PC-3 (cell line): ENCODE measurements at regions not wholly inside any gene's neighbourhood (a gene's known extent, or its start where the extent isn't known, plus 50 kb on each side); places are given as distances from the start of the nearest gene placed in this dataset.

Source experiments
- ATAC-seq: fragments of 200-7000 bp; cut with Tn5 transposase; 2 replicates; pipeline ENCODE4 v1.9.1; 2020; ENCODE audit warnings: mild to moderate bottlenecking, moderate library complexity
- BruUV-seq: library from RNA; stranded (reverse); fragments of 400-500 nt; replicated peaks from 2 replicates; lab custom pipeline; 2021; lab: Mats Ljungman, UMichigan
- CTCF ChIA-PET: fragments of 300-600 bp; sonication (Branson Sonifier 250); formaldehyde crosslinking; loops from one replicate; lab custom pipeline; 2022; ENCODE audit warnings: antibody characterized with exemption; lab: Charles Lee
- POLR2A ChIA-PET: fragments of 300-600 bp; sonication (Branson Sonifier 250); formaldehyde crosslinking; loops from one replicate; lab custom pipeline; 2022; ENCODE audit warnings: antibody characterized with exemption; ENCODE audit not compliant: unreplicated experiment; lab: Charles Lee
- DNase-seq: peaks from one replicate; pipeline ENCODE4 v3.0.0-alpha.2; 2015
- H2AFZ ChIP-seq: fragments of 300-600 bp; sonication (generic); 2 replicates; pipeline ENCODE4 v1.6.0; 2016; ENCODE audit warnings: antibody characterized with exemption, low read length
- H3F3A ChIP-seq: fragments of 300-600 bp; sonication (generic); one replicate; pipeline ENCODE4 v1.6.0; 2017; ENCODE audit warnings: antibody characterized with exemption, low read length, control low read depth, mild to moderate bottlenecking; ENCODE audit not compliant: unreplicated experiment
- H3K27ac ChIP-seq: fragments of 300-600 bp; sonication (generic); 2 replicates; pipeline ENCODE4 v1.5.1; 2016; ENCODE audit warnings: mild to moderate bottlenecking, low read length
- H3K27me3 ChIP-seq: fragments of 300-600 bp; sonication (generic); 2 replicates; pipeline ENCODE4 v1.6.1; 2016; ENCODE audit warnings: low read length, mixed read lengths
- H3K36me3 ChIP-seq: fragments of 300-600 bp; sonication (generic); 2 replicates; pipeline ENCODE4 v1.6.1; 2016; ENCODE audit warnings: low read depth, mixed run types, low read length, mixed read lengths
- H3K4me1 ChIP-seq: fragments of 300-600 bp; sonication (generic); 2 replicates; pipeline ENCODE4 v1.5.1; 2016; ENCODE audit warnings: low read length; ENCODE audit not compliant: insufficient read depth
- H3K4me2 ChIP-seq: fragments of 300-600 bp; sonication (generic); 2 replicates; pipeline ENCODE4 v1.6.0; 2016; ENCODE audit warnings: low read length
- H3K4me3 ChIP-seq: fragments of 300-600 bp; sonication (generic); 2 replicates; pipeline ENCODE4 v1.5.1; 2016; ENCODE audit warnings: mild to moderate bottlenecking, low read length, mixed read lengths
- H3K79me2 ChIP-seq: fragments of 300-600 bp; sonication (generic); 2 replicates; pipeline ENCODE4 v1.6.1; 2017; ENCODE audit warnings: low read length, mixed read lengths
- H3K9ac ChIP-seq: fragments of 300-600 bp; sonication (generic); 2 replicates; pipeline ENCODE4 v1.6.0; 2016; ENCODE audit warnings: mild to moderate bottlenecking, low read length
- H3K9me2 ChIP-seq: fragments of 300-600 bp; sonication (generic); replicated peaks from 2 replicates; pipeline ENCODE4 v1.6.1; 2016; ENCODE audit warnings: mixed run types, low read length, mixed read lengths
- H3K9me3 ChIP-seq: fragments of 300-600 bp; sonication (generic); 2 replicates; pipeline ENCODE4 v1.6.1; 2016; ENCODE audit warnings: low read length, mixed read lengths
- H4K20me1 ChIP-seq: fragments of 300-600 bp; sonication (generic); 2 replicates; pipeline ENCODE4 v1.6.1; 2016; ENCODE audit warnings: low read length, mixed read lengths
- EZH2 ChIP-seq: fragments of 300-600 bp; sonication (generic); IDR thresholded peaks from one replicate; pipeline ENCODE4 v1.6.1; 2017; ENCODE audit warnings: antibody characterized with exemption, mild to moderate bottlenecking, low read length; ENCODE audit not compliant: unreplicated experiment
- EZH2phosphoT487 ChIP-seq: fragments of 300-600 bp; sonication (generic); IDR thresholded peaks from 2 replicates; pipeline ENCODE4 v1.6.1; 2018; ENCODE audit warnings: mild to moderate bottlenecking, antibody characterized with exemption, low read length, borderline replicate concordance
- intact Hi-C: fragments of 100-400 bp; cut with micrococcal nuclease; formaldehyde crosslinking; loops from 2 replicates; pipeline ENCODE4 v1.9.0; 2023
- TF ChIP-seq, protein P1 (sequence below): fragments of 300-600 bp; sonication (generic); conservative IDR thresholded peaks from 2 replicates; pipeline ENCODE4 v1.5.1; 2017; ENCODE audit warnings: antibody characterized with exemption, low read depth, mild to moderate bottlenecking, low read length

DNA sequence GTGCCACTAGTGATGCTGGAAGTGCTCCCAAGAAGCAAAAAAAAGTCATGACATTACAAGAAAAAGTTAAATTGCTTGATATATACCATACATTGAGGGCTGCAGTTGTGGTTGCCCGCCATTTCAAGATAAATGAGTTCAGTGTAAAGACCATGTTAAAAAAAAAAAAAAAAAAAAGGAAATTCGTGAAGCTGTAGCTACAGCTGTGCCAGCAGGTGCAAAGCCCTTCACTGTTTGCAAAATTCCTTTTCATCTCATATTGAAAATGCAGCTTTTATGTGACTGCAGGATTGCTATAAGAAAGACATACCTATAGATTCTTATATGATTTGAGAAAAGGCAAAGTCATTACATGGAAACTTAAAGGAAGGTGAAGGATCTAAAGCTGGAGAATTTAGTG is 179.6 kb upstream of the POU5F2 start:
- Histone ChIP-seq H3K79me2 (no peaks in the 10 kb centered on the region), H3K27me3 (no peaks in the 10 kb centered on the region), H3K4me1 (peaks cover 5% of the 10 kb centered on the region), H3K9ac (no peak overlapping the region), H4K20me1 (no peaks in the 10 kb centered on the region), H3K9me2 (no peaks in the 10 kb centered on the region), H3K9me3 (no peaks in the 10 kb centered on the region), H3K27ac (no peak overlapping the region), H3K36me3 (no peaks in the 10 kb centered on the region), H2AFZ (no peak overlapping the region), H3K4me2 (no peak overlapping the region), H3F3A (no peaks in the 10 kb centered on the region), H3K4me3 (no peak overlapping the region)
- intact Hi-C loops = no loop called here
- ATAC-seq = no peak
- ChIA-PET CTCF (no interaction called here), POLR2A (no interaction called here)
- BruUV-seq = no TSS peak
- DNase-seq = no peak
- TF ChIP-seq EZH2 (no peak), EZH2phosphoT487 (no peak)
- TF ChIP-seq, protein P1, sequence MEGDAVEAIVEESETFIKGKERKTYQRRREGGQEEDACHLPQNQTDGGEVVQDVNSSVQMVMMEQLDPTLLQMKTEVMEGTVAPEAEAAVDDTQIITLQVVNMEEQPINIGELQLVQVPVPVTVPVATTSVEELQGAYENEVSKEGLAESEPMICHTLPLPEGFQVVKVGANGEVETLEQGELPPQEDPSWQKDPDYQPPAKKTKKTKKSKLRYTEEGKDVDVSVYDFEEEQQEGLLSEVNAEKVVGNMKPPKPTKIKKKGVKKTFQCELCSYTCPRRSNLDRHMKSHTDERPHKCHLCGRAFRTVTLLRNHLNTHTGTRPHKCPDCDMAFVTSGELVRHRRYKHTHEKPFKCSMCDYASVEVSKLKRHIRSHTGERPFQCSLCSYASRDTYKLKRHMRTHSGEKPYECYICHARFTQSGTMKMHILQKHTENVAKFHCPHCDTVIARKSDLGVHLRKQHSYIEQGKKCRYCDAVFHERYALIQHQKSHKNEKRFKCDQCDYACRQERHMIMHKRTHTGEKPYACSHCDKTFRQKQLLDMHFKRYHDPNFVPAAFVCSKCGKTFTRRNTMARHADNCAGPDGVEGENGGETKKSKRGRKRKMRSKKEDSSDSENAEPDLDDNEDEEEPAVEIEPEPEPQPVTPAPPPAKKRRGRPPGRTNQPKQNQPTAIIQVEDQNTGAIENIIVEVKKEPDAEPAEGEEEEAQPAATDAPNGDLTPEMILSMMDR = no peak

DNA sequence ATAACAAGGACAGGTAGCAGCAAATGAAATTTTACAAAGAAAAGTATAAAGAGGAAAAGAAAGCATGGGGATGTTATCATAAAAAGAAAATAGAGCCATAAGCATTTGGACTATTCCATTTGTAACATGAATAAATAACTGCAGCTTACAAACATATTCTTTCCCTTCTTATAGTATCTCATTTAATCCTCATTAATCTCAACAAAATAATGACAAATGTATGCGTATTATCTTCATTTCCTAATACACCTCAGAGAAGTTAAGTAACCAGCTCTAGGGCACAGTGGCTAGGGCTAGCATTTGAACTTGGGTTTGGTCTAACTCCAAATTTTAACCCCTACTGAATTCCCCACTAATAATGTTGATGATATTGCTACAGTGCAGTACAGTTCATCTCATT is 175.5 kb upstream of the POU5F2 start:
- no peaks in the 10 kb centered on the region for H3F3A ChIP-seq
- no peaks in the 10 kb centered on the region for H4K20me1 ChIP-seq
- no peak overlapping the region for H3K9ac ChIP-seq
- no peak overlapping the region for H3K4me2 ChIP-seq
- CTCF ChIA-PET = interaction anchor here (0.5 kb wide), 1 partner anchor 480 kb away, joined by 8 read pairs; no protein-coding TSS in a partner anchor
- H3K27me3 ChIP-seq = no peaks in the 10 kb centered on the region
- DNase-seq (no peak), ATAC-seq (no peak)
- H3K4me1 ChIP-seq = no peaks in the 10 kb centered on the region
- H2AFZ ChIP-seq = no peak overlapping the region
- TF ChIP-seq EZH2phosphoT487 = no peak
- TF ChIP-seq, protein P1 = no peak
- no peak for TF ChIP-seq EZH2
- no peaks in the 10 kb centered on the region for H3K36me3 ChIP-seq
- H3K4me3 ChIP-seq = no peak overlapping the region
- no peaks in the 10 kb centered on the region for H3K9me3 ChIP-seq
- POLR2A ChIA-PET = no interaction called here
- no peak overlapping the region for H3K27ac ChIP-seq
- BruUV-seq = no TSS peak
- intact Hi-C loops = no loop called here
- no peaks in the 10 kb centered on the region for H3K9me2 ChIP-seq
- no peaks in the 10 kb centered on the region for H3K79me2 ChIP-seq

DNA sequence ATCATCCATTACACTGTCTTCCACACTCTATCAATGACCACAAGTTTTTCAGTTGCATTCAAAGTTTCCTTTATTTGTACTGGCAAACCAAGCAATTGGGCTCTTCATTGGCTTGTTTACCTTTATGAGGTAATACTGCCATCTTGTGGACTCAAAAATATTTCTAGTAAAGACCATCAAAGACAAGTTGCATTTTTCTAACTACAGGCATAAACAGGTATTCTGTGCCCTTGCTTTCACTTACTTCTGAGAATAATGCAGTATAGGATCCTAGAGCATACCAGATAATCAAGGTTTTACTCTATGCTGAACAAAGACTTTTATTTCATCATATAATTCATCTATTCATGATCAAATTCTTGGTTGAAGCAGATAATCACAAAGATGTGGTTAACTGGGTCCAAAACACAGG is 173.7 kb upstream of the POU5F2 start:
- ChIA-PET POLR2A (no interaction called here), CTCF (no interaction called here)
- no TSS peak for BruUV-seq
- ATAC-seq (peak; percentile 49; the same call in 1 of the 2 replicates), DNase-seq (peak; percentile 77)
- H2AFZ ChIP-seq = no peak overlapping the region
- no peaks in the 10 kb centered on the region for H3K79me2 ChIP-seq
- no peaks in the 10 kb centered on the region for H3F3A ChIP-seq
- H3K4me1 ChIP-seq = no peaks in the 10 kb centered on the region
- no peak overlapping the region for H3K9ac ChIP-seq
- no peaks in the 10 kb centered on the region for H3K36me3 ChIP-seq
- H3K27me3 ChIP-seq = no peaks in the 10 kb centered on the region
- no peak overlapping the region for H3K4me2 ChIP-seq
- H3K4me3 ChIP-seq = no peak overlapping the region
- H3K9me3 ChIP-seq = no peaks in the 10 kb centered on the region
- intact Hi-C loops = loop anchor here (1.0 kb wide), 1 partner anchor 333 kb away; no protein-coding TSS in a partner anchor
- no peak overlapping the region for H3K27ac ChIP-seq
- TF ChIP-seq EZH2phosphoT487 (no peak), EZH2 (no peak)
- TF ChIP-seq, protein P1 = peak; percentile 77
- no peaks in the 10 kb centered on the region for H3K9me2 ChIP-seq
- no peaks in the 10 kb centered on the region for H4K20me1 ChIP-seq
